Neuronal stem cell (in vitro differentiated cells): ENCODE measurements at regions not wholly inside any gene's neighbourhood (a gene's known extent, or its start where the extent isn't known, plus 50 kb on each side); places are given as distances from the start of the nearest gene placed in this dataset.

Experiments used
- DNase-seq: peaks from one replicate; pipeline ENCODE4 v3.0.0-alpha.2; 2013; ENCODE audit warnings: low spot score
- H2AFZ ChIP-seq: one replicate; pipeline ENCODE4 v1.6.1; 2013; ENCODE audit warnings: mild to moderate bottlenecking, low read length, inconsistent platforms
- H2AK5ac ChIP-seq: 2 replicates; pipeline ENCODE4 v1.6.1; 2013; ENCODE audit warnings: low read depth, mild to moderate bottlenecking, inconsistent platforms, low read length, moderate library complexity, mixed read lengths
- H2BK120ac ChIP-seq: 2 replicates; pipeline ENCODE4 v1.6.1; 2013; ENCODE audit warnings: low read depth, mild to moderate bottlenecking, inconsistent platforms, low read length, moderate library complexity, mixed read lengths
- H2BK12ac ChIP-seq: one replicate; pipeline ENCODE4 v1.6.1; 2013; ENCODE audit warnings: low read length, inconsistent platforms
- H2BK15ac ChIP-seq: 2 replicates; pipeline ENCODE4 v1.6.1; 2013; ENCODE audit warnings: mild to moderate bottlenecking, low read length, inconsistent platforms, mixed read lengths
- H2BK5ac ChIP-seq: one replicate; pipeline ENCODE4 v1.6.1; 2013; ENCODE audit warnings: inconsistent platforms, mild to moderate bottlenecking, low read length, moderate library complexity
- H3K14ac ChIP-seq: one replicate; pipeline ENCODE4 v1.6.1; 2013; ENCODE audit warnings: low read length, inconsistent platforms
- H3K18ac ChIP-seq: 2 replicates; pipeline ENCODE4 v1.6.1; 2013; ENCODE audit warnings: low read length, inconsistent platforms
- H3K23ac ChIP-seq: 2 replicates; pipeline ENCODE4 v1.6.1; 2013; ENCODE audit warnings: low read depth, mild to moderate bottlenecking, mixed read lengths, low read length, inconsistent platforms; ENCODE audit not compliant: poor library complexity
- H3K27ac ChIP-seq: replicated peaks from 3 replicates; pipeline ENCODE4 v1.5.1; 2013; ENCODE audit warnings: low read length, inconsistent platforms
- H3K27me3 ChIP-seq, 3 experiments: 2 replicates each; pipeline ENCODE4 v1.6.1; 2013; ENCODE audit warnings: low read length in 3 of 3, mild to moderate bottlenecking in 2 of 3, inconsistent platforms in 1 of 3, low read depth in 1 of 3, mixed read lengths in 1 of 3, moderate library complexity in 1 of 3; ENCODE audit not compliant: control insufficient read depth in 3 of 3, insufficient read depth in 3 of 3
- H3K36me3 ChIP-seq, 2 donors: replicated peaks in 1 of 2; 2 replicates each; pipeline ENCODE4 v1.6.1; 2013; ENCODE audit warnings: low read length in 2 of 2; ENCODE audit not compliant: control insufficient read depth in 2 of 2, insufficient read depth in 2 of 2
- H3K4ac ChIP-seq: 2 replicates; pipeline ENCODE4 v1.6.1; 2013; ENCODE audit warnings: inconsistent platforms, mild to moderate bottlenecking, low read length, moderate library complexity
- H3K4me1 ChIP-seq, 2 donors: 1 replicate in 1 of 2; 2 replicates in 1 of 2; pipeline ENCODE4 v1.6.1; 2013; ENCODE audit warnings: low read length in 2 of 2, low read depth in 1 of 2; ENCODE audit not compliant: control insufficient read depth in 2 of 2, insufficient read depth in 1 of 2
- H3K4me2 ChIP-seq: one replicate; pipeline ENCODE4 v1.6.1; 2013; ENCODE audit warnings: mild to moderate bottlenecking, low read length, inconsistent platforms; ENCODE audit not compliant: insufficient read depth, poor library complexity, severe bottlenecking
- H3K4me3 ChIP-seq, 2 donors: 2 replicates each; pipeline ENCODE4 v1.5.1; 2013; ENCODE audit warnings: low read length in 2 of 2, mild to moderate bottlenecking in 2 of 2, inconsistent platforms in 1 of 2, moderate library complexity in 1 of 2
- H3K79me1 ChIP-seq: one replicate; pipeline ENCODE4 v1.6.1; 2013; ENCODE audit warnings: low read depth, mild to moderate bottlenecking, inconsistent platforms, low read length, moderate library complexity
- H3K9ac ChIP-seq: one replicate; pipeline ENCODE4 v1.6.1; 2013; ENCODE audit warnings: mild to moderate bottlenecking, low read depth, low read length, inconsistent platforms; ENCODE audit not compliant: poor library complexity
- H3K9me3 ChIP-seq, 2 donors: replicated peaks in 1 of 2; 2 replicates each; pipeline versions ENCODE3 to v1.6.1; 2013; ENCODE audit warnings: low read length in 2 of 2, mild to moderate bottlenecking in 2 of 2, inconsistent platforms in 1 of 2, low read depth in 1 of 2, mixed read lengths in 1 of 2, moderate library complexity in 1 of 2; ENCODE audit not compliant: control insufficient read depth in 2 of 2, insufficient read depth in 1 of 2
- H4K8ac ChIP-seq: one replicate; pipeline ENCODE4 v1.6.1; 2013; ENCODE audit warnings: low read depth, mild to moderate bottlenecking, inconsistent platforms, low read length, moderate library complexity
- H4K91ac ChIP-seq: one replicate; pipeline ENCODE4 v1.6.1; 2013; ENCODE audit warnings: low read length, low read depth, mild to moderate bottlenecking, inconsistent platforms; ENCODE audit not compliant: poor library complexity
- WGBS, 2 donors: extraction: QIAGEN DNeasy Blood & Tissue Kit; methylation state at CpG; one replicate each; pipeline ENCODE4 v1.1.7; 2013; ENCODE audit warnings: missing lambda C conversion rate in 2 of 2, mixed read lengths in 1 of 2; ENCODE audit not compliant: insufficient read length in 2 of 2, insufficient replicate concordance in 1 of 2; ENCODE audit errors: extremely low coverage in 2 of 2; 5-methylcytosine and 5-hydroxymethylcytosine counted together

GRCh38 chr4:141311246-141312204, 90.8 kb downstream of the ZNF330 start:
- Histone ChIP-seq H2BK5ac (no peak overlapping the region), H3K9me3 (no peaks in the 10 kb centered on the region), H3K79me1 (no peaks in the 10 kb centered on the region), H3K27me3 (peaks cover 0 to under 1% (median 0%) of the 10 kb centered on the region in 3 experiments), H3K14ac (no peak overlapping the region), H2AFZ (no peak overlapping the region), H3K4me3 (no peak overlapping the region), H3K23ac (no peak overlapping the region), H4K91ac (no peak overlapping the region), H3K4ac (no peak overlapping the region), H4K8ac (no peak overlapping the region), H2AK5ac (no peak overlapping the region), H3K36me3 (no peaks in the 10 kb centered on the region), H3K4me1 (peaks cover 0 to 2% of the 10 kb centered on the region in 2 donors), H2BK12ac (no peak overlapping the region), H3K27ac (no peak overlapping the region), H2BK15ac (no peak overlapping the region), H2BK120ac (no peak overlapping the region), H3K18ac (no peak overlapping the region), H3K4me2 (no peak overlapping the region), H3K9ac (no peak overlapping the region)
- no peak for DNase-seq
- no CpG with 5 or more reads among the region's 5 CpGs for WGBS, 2 donors

DNA sequence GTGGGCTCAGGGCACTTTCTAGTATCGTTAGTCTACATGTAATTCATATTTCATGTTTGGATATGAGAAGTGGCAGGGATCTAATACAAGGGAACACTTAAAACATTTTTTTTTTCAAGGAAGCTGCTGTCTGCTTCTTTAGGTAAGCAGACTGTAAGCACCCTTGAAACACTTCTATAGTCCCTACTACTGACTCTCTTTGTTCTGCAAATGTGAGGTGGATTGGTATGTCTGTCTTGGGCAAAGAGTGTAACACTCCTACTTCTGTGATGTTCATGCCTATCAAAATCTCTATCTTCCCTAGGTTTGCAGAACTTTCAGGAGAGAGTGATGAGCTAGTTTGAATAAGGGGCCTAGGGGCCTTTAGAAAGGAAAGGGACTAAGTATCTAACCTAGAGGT, 93.9 kb downstream of the ZNF330 start:
- H3K79me1 ChIP-seq = no peaks in the 10 kb centered on the region
- no peak overlapping the region for H2BK12ac ChIP-seq
- no peak overlapping the region for H4K8ac ChIP-seq
- no peak overlapping the region for H3K23ac ChIP-seq
- no peak overlapping the region for H3K4me3 ChIP-seq
- no peak overlapping the region for H3K4ac ChIP-seq
- H3K18ac ChIP-seq = no peak overlapping the region
- H3K27me3 ChIP-seq = peaks cover 0 to 6% (median 0%) of the 10 kb centered on the region in 3 experiments
- no peaks in the 10 kb centered on the region for H3K9me3 ChIP-seq
- H3K14ac ChIP-seq = no peak overlapping the region
- peaks cover 0 to 1% of the 10 kb centered on the region in 2 donors for H3K4me1 ChIP-seq
- H3K27ac ChIP-seq = no peak overlapping the region
- no peak overlapping the region for H2BK120ac ChIP-seq
- H3K9ac ChIP-seq = no peak overlapping the region
- DNase-seq = no peak
- no peaks in the 10 kb centered on the region for H3K36me3 ChIP-seq
- no peak overlapping the region for H2AK5ac ChIP-seq
- WGBS, 2 donors = no CpG with 5 or more reads among the region's 1 CpG
- no peak overlapping the region for H3K4me2 ChIP-seq
- H2BK5ac ChIP-seq = no peak overlapping the region
- H2AFZ ChIP-seq = no peak overlapping the region
- H2BK15ac ChIP-seq = no peak overlapping the region
- H4K91ac ChIP-seq = no peak overlapping the region

DNA sequence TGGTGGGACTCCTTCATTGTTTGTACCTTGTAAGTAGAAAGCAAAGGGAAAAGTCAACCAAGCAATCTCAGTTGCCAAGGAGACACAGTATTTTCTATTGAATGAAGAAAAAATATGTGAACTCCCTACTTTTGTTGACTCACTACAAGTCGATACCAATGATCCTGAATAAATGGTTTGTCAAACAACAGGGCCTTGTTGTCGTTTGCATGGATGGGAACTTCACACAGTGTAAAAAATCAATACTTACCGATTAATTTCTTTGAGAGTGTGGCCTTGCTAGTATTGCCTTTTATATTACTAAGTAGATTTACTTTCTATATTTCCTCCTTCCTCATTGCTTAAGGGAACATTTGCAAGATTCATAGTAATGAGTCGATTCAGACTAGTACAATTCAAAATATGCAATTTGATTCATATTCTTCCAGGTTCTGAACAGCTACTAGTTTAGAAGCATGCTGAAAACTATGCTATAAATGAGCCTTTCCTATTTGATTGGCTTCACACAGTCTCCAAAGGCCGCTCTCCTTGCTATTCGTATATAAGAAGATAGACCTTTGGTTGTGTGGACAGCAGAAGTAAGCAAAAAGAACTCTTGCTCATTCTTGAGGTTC, 108.0 kb downstream of the ZNF330 start:
- H3K36me3 ChIP-seq = no peaks in the 10 kb centered on the region
- H3K18ac ChIP-seq = no peak overlapping the region
- H3K79me1 ChIP-seq = no peaks in the 10 kb centered on the region
- H3K4ac ChIP-seq = no peak overlapping the region
- DNase-seq = no peak
- H2BK5ac ChIP-seq = no peak overlapping the region
- no peaks in the 10 kb centered on the region for H3K27me3 ChIP-seq
- no peak overlapping the region for H4K8ac ChIP-seq
- H3K4me1 ChIP-seq = peaks cover 0 to 6% of the 10 kb centered on the region in 2 donors
- no peaks in the 10 kb centered on the region for H3K9me3 ChIP-seq
- H2AFZ ChIP-seq = no peak overlapping the region
- H2BK12ac ChIP-seq = no peak overlapping the region
- H2BK120ac ChIP-seq = no peak overlapping the region
- no peak overlapping the region for H3K23ac ChIP-seq
- H2AK5ac ChIP-seq = no peak overlapping the region
- no peak overlapping the region for H3K9ac ChIP-seq
- WGBS, 2 donors = no CpG with 5 or more reads among the region's 6 CpGs
- no peak overlapping the region for H3K4me3 ChIP-seq
- no peak overlapping the region for H3K4me2 ChIP-seq
- H3K14ac ChIP-seq = no peak overlapping the region
- no peak overlapping the region for H4K91ac ChIP-seq
- no peak overlapping the region for H3K27ac ChIP-seq
- no peak overlapping the region for H2BK15ac ChIP-seq

DNA sequence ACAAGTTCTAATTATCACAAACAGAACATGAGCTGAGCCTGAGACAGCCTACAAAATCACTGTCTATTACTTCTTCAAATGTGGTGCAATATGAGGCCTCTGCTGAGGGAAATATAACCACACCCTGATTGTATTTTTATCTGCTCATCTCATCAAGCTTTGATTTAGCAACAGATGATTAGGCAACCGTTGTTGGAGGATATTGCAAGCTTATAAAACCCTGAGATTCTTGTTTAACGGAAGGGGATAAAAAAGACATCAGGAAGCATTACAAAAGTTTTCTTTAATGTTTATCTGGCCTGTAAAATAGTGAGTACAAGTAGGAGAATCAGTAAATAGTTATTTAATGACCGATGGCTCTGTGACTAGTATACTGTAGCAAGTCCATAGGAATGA, 108.5 kb downstream of the ZNF330 start:
- Histone ChIP-seq H2BK120ac (no peak overlapping the region), H3K4me2 (no peak overlapping the region), H2BK5ac (no peak overlapping the region), H3K27me3 (no peaks in the 10 kb centered on the region), H3K4ac (no peak overlapping the region), H3K4me1 (peaks cover 0 to 6% of the 10 kb centered on the region in 2 donors), H3K9ac (no peak overlapping the region), H2AK5ac (no peak overlapping the region), H3K36me3 (no peaks in the 10 kb centered on the region), H2AFZ (no peak overlapping the region), H3K14ac (no peak overlapping the region), H3K18ac (no peak overlapping the region), H4K91ac (no peak overlapping the region), H3K79me1 (no peaks in the 10 kb centered on the region), H4K8ac (no peak overlapping the region), H3K4me3 (no peak overlapping the region), H3K27ac (no peak overlapping the region), H3K23ac (no peak overlapping the region), H3K9me3 (no peaks in the 10 kb centered on the region), H2BK12ac (no peak overlapping the region), H2BK15ac (no peak overlapping the region)
- no peak for DNase-seq
- WGBS, 2 donors = no CpG with 5 or more reads among the region's 3 CpGs
